Uterus (tissue), 3 donors: ENCODE measurements at regions not wholly inside any gene's neighbourhood (a gene's known extent, or its start where the extent isn't known, plus 50 kb on each side); places are given as distances from the start of the nearest gene placed in this dataset.
"Not testable (repeated sequence)": the region's sequence is repeated elsewhere in the genome, so short reads cannot be mapped to it uniquely, and the experiment has no call there.

Experiments used
- DNase-seq, 2 donors: peaks; one replicate each; pipeline ENCODE4 v3.0.0-alpha.2; 2019 to 2020
- H3K27ac ChIP-seq, 2 donors: fragments of 200-600 bp; sonication (generic); 1 replicate in 1 of 2; 2 replicates in 1 of 2; pipeline ENCODE4 v1.5.1; 2016 to 2018
- H3K27me3 ChIP-seq, 2 donors: fragments of 200-600 bp; sonication (generic); one replicate each; pipeline ENCODE4 v1.5.1; 2018 to 2019; ENCODE audit warnings: control low read depth in 1 of 2
- H3K36me3 ChIP-seq, 2 donors: fragments of 200-600 bp; sonication (generic); one replicate each; pipeline ENCODE4 v1.5.1; 2019; ENCODE audit warnings: control low read depth in 1 of 2
- H3K4me1 ChIP-seq, 2 donors: fragments of 200-600 bp; sonication (generic); one replicate each; pipeline ENCODE4 v1.5.1; 2018 to 2019; ENCODE audit warnings: control low read depth in 1 of 2
- H3K4me3 ChIP-seq, 2 donors: fragments of 200-600 bp; sonication (generic); 1 replicate in 1 of 2; 2 replicates in 1 of 2; pipeline ENCODE4 v1.5.1; 2018 to 2019; ENCODE audit warnings: mild to moderate bottlenecking in 1 of 2
- H3K9me3 ChIP-seq, 2 donors: fragments of 200-600 bp; sonication (generic); one replicate each; pipeline ENCODE4 v1.5.1; 2019; ENCODE audit warnings: control low read depth in 1 of 2
- CTCF ChIP-seq, 4 experiments: fragments of 200-600 bp in 2 of 4; fragments of 450-650 bp in 2 of 4; sonication (generic) in 2 of 4; IDR thresholded peaks; one replicate each; pipeline ENCODE4 v1.5.1; 2016 to 2019; ENCODE audit warnings: antibody characterized with exemption in 4 of 4, mild to moderate bottlenecking in 2 of 4, moderate library complexity in 1 of 4
- POLR2A ChIP-seq, 2 donors: fragments of 450-650 bp; IDR thresholded peaks; one replicate each; pipeline ENCODE4 v1.6.1; 2016; ENCODE audit warnings: antibody characterized with exemption in 2 of 2, mild to moderate bottlenecking in 1 of 2, moderate library complexity in 1 of 2
- intact Hi-C: fragments of 100-400 bp; cut with DNase I; formaldehyde crosslinking; loops from one replicate; pipeline ENCODE4 v1.15.1; 2023; ENCODE audit warnings: low total_unique reads
- donor health status: DM: yes; HTN: yes; CAD: no.

- no peak for TF ChIP-seq POLR2A (IDR thresholded peaks at IDR 0.05)
- no peak for TF ChIP-seq CTCF (IDR thresholded peaks at IDR 0.05)
- H3K27me3 ChIP-seq: no peaks in the 10 kb centered on the region
- no peaks in the 10 kb centered on the region for H3K4me1 ChIP-seq
- DNase-seq: no peak
- H3K4me3 ChIP-seq: no peak overlapping the region
- no peak overlapping the region for H3K27ac ChIP-seq
- intact Hi-C loops: no loop called here
- H3K9me3 ChIP-seq: no peaks in the 10 kb centered on the region
- no peaks in the 10 kb centered on the region for H3K36me3 ChIP-seq
These were observed 82.6 kb downstream of the CETN3 start for GRCh38 chr5:90326995-90327394.

- Histone ChIP-seq H3K9me3 (no peaks in the 10 kb centered on the region), H3K36me3 (no peaks in the 10 kb centered on the region), H3K27ac (no peak overlapping the region), H3K4me3 (no peak overlapping the region), H3K4me1 (no peaks in the 10 kb centered on the region), H3K27me3 (no peaks in the 10 kb centered on the region)
- DNase-seq: no peak
- intact Hi-C loops: no loop called here
- TF ChIP-seq CTCF (IDR thresholded peaks at IDR 0.05): no peak
- no peak for TF ChIP-seq POLR2A (IDR thresholded peaks at IDR 0.05)
These were observed 84.5 kb downstream of the CETN3 start for GRCh38 chr5:90325093-90325492.

- H3K27ac ChIP-seq, H3K27me3 ChIP-seq, H3K36me3 ChIP-seq, H3K4me1 ChIP-seq, H3K9me3 ChIP-seq, H3K4me3 ChIP-seq, intact Hi-C loops, DNase-seq: not testable (repeated sequence)
These were observed 89.2 kb downstream of the CETN3 start for GRCh38 chr5:90320348-90320747.

- Histone ChIP-seq H3K4me1 (no peaks in the 10 kb centered on the region), H3K4me3 (no peak overlapping the region), H3K27ac (no peak overlapping the region), H3K36me3 (no peaks in the 10 kb centered on the region), H3K9me3 (no peaks in the 10 kb centered on the region), H3K27me3 (no peaks in the 10 kb centered on the region)
- TF ChIP-seq POLR2A (IDR thresholded peaks at IDR 0.05) (no peak), CTCF (IDR thresholded peaks at IDR 0.05) (no peak)
- intact Hi-C loops: no loop called here
- no peak for DNase-seq
These were observed 97.5 kb downstream of the CETN3 start for GRCh38 chr5:90312027-90312426.

GRCh38 chr5:90311401-90311800, 98.2 kb downstream of the CETN3 start:
- H3K9me3 ChIP-seq: no peaks in the 10 kb centered on the region
- H3K36me3 ChIP-seq: no peaks in the 10 kb centered on the region
- no peak overlapping the region for H3K4me3 ChIP-seq
- no peaks in the 10 kb centered on the region for H3K27me3 ChIP-seq
- intact Hi-C loops: no loop called here
- DNase-seq: no peak
- H3K27ac ChIP-seq: no peak overlapping the region
- H3K4me1 ChIP-seq: no peaks in the 10 kb centered on the region
- TF ChIP-seq POLR2A (IDR thresholded peaks at IDR 0.05) (no peak), CTCF (IDR thresholded peaks at IDR 0.05) (no peak)
